ENCODE measurements at regions not wholly inside any gene's neighbourhood (a gene's known extent, or its start where the extent isn't known, plus 50 kb on each side); places are given as distances from the start of the nearest gene placed in this dataset.

DNA sequence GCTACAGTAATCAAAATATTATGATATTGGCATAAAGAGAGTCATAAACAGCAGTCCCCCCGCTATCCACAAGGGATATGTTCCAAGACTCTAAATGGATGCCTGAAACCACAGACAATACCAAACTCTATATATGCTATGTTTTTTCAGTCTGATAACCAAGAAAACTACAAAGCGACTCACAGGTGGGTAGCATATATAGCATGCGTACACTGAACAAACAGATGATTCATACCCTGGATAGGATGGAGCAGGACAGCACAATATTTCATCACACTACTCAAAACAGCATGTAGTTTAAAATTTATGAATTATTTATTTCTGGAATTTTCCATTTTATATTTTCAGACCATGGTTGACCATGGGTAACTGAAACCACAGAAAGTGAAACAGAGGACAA, 87.0 kb upstream of the PPP2R3A start:
- intact Hi-C loops (cut with DNase I), result no loop called here
- Histone ChIP-seq H3K4me3 (no peak overlapping the region), H3K4me1 (no peaks in the 10 kb centered on the region), H3K36me3 (no peaks in the 10 kb centered on the region), H3K27me3 (no peaks in the 10 kb centered on the region), H3K9me3 (peaks cover 0 to 27% of the 10 kb centered on the region in 2 donors), H3K27ac (no peak overlapping the region)
- DNase-seq (no peak), ATAC-seq (no peak)
- TF ChIP-seq, protein P1, sequence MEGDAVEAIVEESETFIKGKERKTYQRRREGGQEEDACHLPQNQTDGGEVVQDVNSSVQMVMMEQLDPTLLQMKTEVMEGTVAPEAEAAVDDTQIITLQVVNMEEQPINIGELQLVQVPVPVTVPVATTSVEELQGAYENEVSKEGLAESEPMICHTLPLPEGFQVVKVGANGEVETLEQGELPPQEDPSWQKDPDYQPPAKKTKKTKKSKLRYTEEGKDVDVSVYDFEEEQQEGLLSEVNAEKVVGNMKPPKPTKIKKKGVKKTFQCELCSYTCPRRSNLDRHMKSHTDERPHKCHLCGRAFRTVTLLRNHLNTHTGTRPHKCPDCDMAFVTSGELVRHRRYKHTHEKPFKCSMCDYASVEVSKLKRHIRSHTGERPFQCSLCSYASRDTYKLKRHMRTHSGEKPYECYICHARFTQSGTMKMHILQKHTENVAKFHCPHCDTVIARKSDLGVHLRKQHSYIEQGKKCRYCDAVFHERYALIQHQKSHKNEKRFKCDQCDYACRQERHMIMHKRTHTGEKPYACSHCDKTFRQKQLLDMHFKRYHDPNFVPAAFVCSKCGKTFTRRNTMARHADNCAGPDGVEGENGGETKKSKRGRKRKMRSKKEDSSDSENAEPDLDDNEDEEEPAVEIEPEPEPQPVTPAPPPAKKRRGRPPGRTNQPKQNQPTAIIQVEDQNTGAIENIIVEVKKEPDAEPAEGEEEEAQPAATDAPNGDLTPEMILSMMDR (IDR thresholded peaks at IDR 0.05), result no peak

DNA sequence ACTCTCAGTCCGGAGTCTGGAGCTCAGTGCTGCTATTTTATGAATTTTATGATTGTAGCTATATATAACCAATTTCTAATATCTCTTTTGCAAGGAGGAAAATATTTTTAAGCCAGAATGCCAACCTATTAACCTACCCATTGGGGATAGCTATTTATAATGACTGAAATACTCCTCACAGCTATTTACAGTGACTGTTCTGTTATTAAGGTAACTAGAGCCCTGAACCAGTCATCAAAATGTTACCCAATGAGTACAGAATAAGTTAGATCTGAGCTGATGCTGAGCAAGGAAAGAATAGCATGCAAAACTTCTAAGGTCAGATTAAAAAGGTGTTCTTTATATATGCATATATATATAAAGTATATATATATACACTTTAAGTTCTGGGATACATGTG, 79.6 kb upstream of the PPP2R3A start:
- Histone ChIP-seq H3K27ac (no peak overlapping the region), H3K4me1 (no peaks in the 10 kb centered on the region), H3K27me3 (no peaks in the 10 kb centered on the region), H3K4me3 (no peak overlapping the region), H3K9me3 (no peaks in the 10 kb centered on the region), H3K36me3 (no peaks in the 10 kb centered on the region)
- intact Hi-C loops (cut with DNase I), result no loop called here
- no peak for ATAC-seq
- DNase-seq, result no peak
- TF ChIP-seq, protein P1 (IDR thresholded peaks at IDR 0.05), result no peak

DNA sequence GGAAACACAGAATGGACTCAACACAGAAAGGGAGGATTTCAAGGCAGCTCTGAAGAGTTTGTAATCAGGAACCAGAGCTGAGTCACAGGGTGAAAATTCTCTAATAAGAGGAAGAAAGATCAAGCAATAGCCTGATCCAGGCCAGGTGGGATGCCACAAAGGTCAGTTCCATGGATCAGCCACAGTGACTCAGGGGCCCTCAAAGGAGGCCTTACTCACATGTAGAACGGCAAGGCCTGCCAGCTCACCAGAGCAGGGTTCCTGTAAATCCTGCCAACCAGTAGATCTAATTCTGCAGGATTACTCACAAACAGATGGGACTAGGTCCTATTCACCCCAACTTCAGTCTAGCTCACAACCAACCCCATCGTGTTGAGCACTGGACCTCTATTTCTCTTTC, 78.3 kb upstream of the PPP2R3A start:
- TF ChIP-seq, protein P1 (IDR thresholded peaks at IDR 0.05), result no peak
- DNase-seq, result no peak
- no peaks in the 10 kb centered on the region for H3K4me1 ChIP-seq
- no peaks in the 10 kb centered on the region for H3K27me3 ChIP-seq
- H3K4me3 ChIP-seq, result no peak overlapping the region
- no peak for ATAC-seq
- no peaks in the 10 kb centered on the region for H3K36me3 ChIP-seq
- H3K27ac ChIP-seq, result no peak overlapping the region
- intact Hi-C loops (cut with DNase I), result no loop called here
- no peaks in the 10 kb centered on the region for H3K9me3 ChIP-seq

DNA sequence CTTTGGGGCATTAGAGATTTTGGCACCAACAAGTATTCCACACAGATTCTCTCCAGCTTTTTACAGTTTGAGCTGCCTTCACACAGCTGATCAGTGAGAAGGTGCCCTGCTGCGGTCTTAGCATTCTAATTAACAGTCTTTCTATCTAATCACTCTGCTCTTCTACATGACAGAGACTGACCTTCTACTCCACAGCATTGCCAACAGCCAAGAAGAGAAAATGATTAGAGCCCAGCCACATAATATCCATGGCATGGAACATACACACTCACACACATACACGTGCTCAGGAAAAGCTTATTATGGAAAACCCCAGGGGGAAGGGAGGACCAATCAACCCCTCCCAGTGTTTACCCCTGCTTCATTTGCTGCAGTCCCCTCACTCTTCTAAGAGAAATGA, 76.1 kb upstream of the PPP2R3A start:
- no peaks in the 10 kb centered on the region for H3K36me3 ChIP-seq
- H3K27me3 ChIP-seq, result no peaks in the 10 kb centered on the region
- TF ChIP-seq, protein P1 (IDR thresholded peaks at IDR 0.05), result no peak
- intact Hi-C loops (cut with DNase I), result no loop called here
- DNase-seq, result no peak
- H3K4me1 ChIP-seq, result no peaks in the 10 kb centered on the region
- no peak overlapping the region for H3K4me3 ChIP-seq
- H3K27ac ChIP-seq, result no peak overlapping the region
- no peaks in the 10 kb centered on the region for H3K9me3 ChIP-seq
- no peak for ATAC-seq

DNA sequence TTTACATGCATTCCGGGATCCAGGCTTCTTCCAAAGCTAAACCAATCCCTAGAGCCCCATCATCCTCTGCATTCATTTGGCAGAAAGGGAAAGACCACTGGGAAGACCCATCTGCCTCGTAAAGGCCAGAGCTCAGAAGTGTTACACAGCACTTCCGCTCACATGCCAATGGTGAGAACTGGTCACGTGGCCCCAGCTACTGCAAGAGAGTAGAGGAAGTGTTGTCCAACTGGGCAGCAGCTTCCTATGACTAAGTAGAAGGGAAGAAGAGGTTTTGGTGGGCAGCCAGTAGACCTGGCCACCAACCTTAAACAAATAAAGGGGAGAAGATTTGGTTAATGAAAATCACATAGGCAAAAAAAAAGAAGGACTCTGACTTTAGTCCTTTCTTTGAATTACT, 74.4 kb upstream of the PPP2R3A start:
- TF ChIP-seq, protein P1 (IDR thresholded peaks at IDR 0.05), result no peak
- Histone ChIP-seq H3K9me3 (no peaks in the 10 kb centered on the region), H3K27me3 (no peaks in the 10 kb centered on the region), H3K36me3 (no peaks in the 10 kb centered on the region), H3K4me3 (no peak overlapping the region), H3K4me1 (no peaks in the 10 kb centered on the region), H3K27ac (no peak overlapping the region)
- intact Hi-C loops (cut with DNase I), result no loop called here
- ATAC-seq (no peak), DNase-seq (no peak)
